Muscle layer of duodenum (tissue), 2 donors: ENCODE measurements at regions not wholly inside any gene's neighbourhood (a gene's known extent, or its start where the extent isn't known, plus 50 kb on each side); places are given as distances from the start of the nearest gene placed in this dataset.

Experiments used
- H3K27ac ChIP-seq: one replicate; pipeline ENCODE4 v1.7.0; 2013; ENCODE audit warnings: mild to moderate bottlenecking, low read length
- H3K27me3 ChIP-seq: one replicate; pipeline ENCODE4 v1.7.0; 2013; ENCODE audit warnings: low read depth, mild to moderate bottlenecking, control low read depth, low read length
- H3K36me3 ChIP-seq, 2 donors: one replicate each; pipeline ENCODE4 v1.7.0; 2013; ENCODE audit warnings: low read length in 2 of 2, control low read depth in 1 of 2, mild to moderate bottlenecking in 1 of 2; ENCODE audit not compliant: insufficient read depth in 2 of 2, control insufficient read depth in 1 of 2
- H3K4me1 ChIP-seq, 2 donors: one replicate each; pipeline ENCODE4 v1.7.0; 2013; ENCODE audit warnings: low read length in 2 of 2, mild to moderate bottlenecking in 2 of 2, control low read depth in 1 of 2, moderate library complexity in 1 of 2; ENCODE audit not compliant: insufficient read depth in 2 of 2, control insufficient read depth in 1 of 2
- H3K4me3 ChIP-seq, 2 donors: one replicate each; pipeline ENCODE4 v1.7.0; 2013; ENCODE audit warnings: low read length in 2 of 2, low read depth in 1 of 2, mild to moderate bottlenecking in 1 of 2
- H3K9me3 ChIP-seq, 2 donors: one replicate each; pipeline ENCODE4 v1.7.0; 2013; ENCODE audit warnings: low read length in 2 of 2, control low read depth in 1 of 2, mild to moderate bottlenecking in 1 of 2; ENCODE audit not compliant: control insufficient read depth in 1 of 2
- donor health status: healthy.

GRCh38 chr20:40942006-40942405, 86.6 kb upstream of the TOP1 start:
- Histone ChIP-seq H3K27ac (no peak overlapping the region), H3K4me3 (no peak overlapping the region), H3K9me3 (no peaks in the 10 kb centered on the region), H3K4me1 (no peaks in the 10 kb centered on the region), H3K36me3 (no peaks in the 10 kb centered on the region), H3K27me3 (no peaks in the 10 kb centered on the region)

GRCh38 chr20:40942775-40943174, 85.8 kb upstream of the TOP1 start:
- Histone ChIP-seq H3K9me3 (no peaks in the 10 kb centered on the region), H3K27ac (no peak overlapping the region), H3K4me3 (no peak overlapping the region)

GRCh38 chr20:40943591-40943990, 85.0 kb upstream of the TOP1 start:
- no peak overlapping the region for H3K4me3 ChIP-seq
- H3K9me3 ChIP-seq: no peaks in the 10 kb centered on the region
- no peaks in the 10 kb centered on the region for H3K36me3 ChIP-seq
- H3K27ac ChIP-seq: no peak overlapping the region
- H3K4me1 ChIP-seq: no peaks in the 10 kb centered on the region
- H3K27me3 ChIP-seq: no peaks in the 10 kb centered on the region

More at GRCh38 chr20:40942775-40943174, 85.8 kb upstream of the TOP1 start:
- no peaks in the 10 kb centered on the region for H3K27me3 ChIP-seq
- no peaks in the 10 kb centered on the region for H3K36me3 ChIP-seq
- no peaks in the 10 kb centered on the region for H3K4me1 ChIP-seq

GRCh38 chr20:40945189-40945588, 83.4 kb upstream of the TOP1 start:
- Histone ChIP-seq H3K36me3 (no peaks in the 10 kb centered on the region), H3K9me3 (no peaks in the 10 kb centered on the region), H3K27me3 (no peaks in the 10 kb centered on the region), H3K27ac (no peak overlapping the region), H3K4me1 (no peaks in the 10 kb centered on the region), H3K4me3 (no peak overlapping the region)

- H3K9me3 ChIP-seq: no peaks in the 10 kb centered on the region
- no peak overlapping the region for H3K4me3 ChIP-seq
- H3K27ac ChIP-seq: no peak overlapping the region
- no peaks in the 10 kb centered on the region for H3K36me3 ChIP-seq
- no peaks in the 10 kb centered on the region for H3K27me3 ChIP-seq
- H3K4me1 ChIP-seq: no peaks in the 10 kb centered on the region
These were observed 82.7 kb upstream of the TOP1 start for GRCh38 chr20:40945754-40946450.

- no peaks in the 10 kb centered on the region for H3K36me3 ChIP-seq
- H3K4me1 ChIP-seq: no peaks in the 10 kb centered on the region
- no peaks in the 10 kb centered on the region for H3K9me3 ChIP-seq
- no peaks in the 10 kb centered on the region for H3K27me3 ChIP-seq
- H3K27ac ChIP-seq: no peak overlapping the region
- no peak overlapping the region for H3K4me3 ChIP-seq
These were observed 82.2 kb upstream of the TOP1 start for GRCh38 chr20:40946451-40946850.

- Histone ChIP-seq H3K36me3 (no peaks in the 10 kb centered on the region), H3K27ac (no peak overlapping the region), H3K9me3 (no peaks in the 10 kb centered on the region), H3K4me1 (no peaks in the 10 kb centered on the region), H3K27me3 (peaks cover 5% of the 10 kb centered on the region), H3K4me3 (no peak overlapping the region)
These were observed 80.0 kb upstream of the TOP1 start for GRCh38 chr20:40948465-40949267.

GRCh38 chr20:40949346-40949745, 79.3 kb upstream of the TOP1 start:
- no peaks in the 10 kb centered on the region for H3K9me3 ChIP-seq
- no peak overlapping the region for H3K4me3 ChIP-seq
- H3K27me3 ChIP-seq: peaks cover 5% of the 10 kb centered on the region
- H3K27ac ChIP-seq: no peak overlapping the region
- H3K4me1 ChIP-seq: no peaks in the 10 kb centered on the region
- no peaks in the 10 kb centered on the region for H3K36me3 ChIP-seq

GRCh38 chr20:40952136-40952535, 76.5 kb upstream of the TOP1 start:
- H3K4me1 ChIP-seq: no peaks in the 10 kb centered on the region
- H3K36me3 ChIP-seq: no peaks in the 10 kb centered on the region
- H3K27me3 ChIP-seq: peaks cover 5% of the 10 kb centered on the region
- H3K9me3 ChIP-seq: no peaks in the 10 kb centered on the region
- no peak overlapping the region for H3K4me3 ChIP-seq
- no peak overlapping the region for H3K27ac ChIP-seq

- Histone ChIP-seq H3K27ac (no peak overlapping the region), H3K36me3 (no peaks in the 10 kb centered on the region), H3K4me1 (no peaks in the 10 kb centered on the region), H3K27me3 (peaks cover 5% of the 10 kb centered on the region), H3K4me3 (no peak overlapping the region), H3K9me3 (no peaks in the 10 kb centered on the region)
These were observed 75.2 kb upstream of the TOP1 start for GRCh38 chr20:40953416-40953815.

GRCh38 chr20:40953856-40954255, 74.8 kb upstream of the TOP1 start:
- no peak overlapping the region for H3K27ac ChIP-seq
- no peak overlapping the region for H3K4me3 ChIP-seq
- no peaks in the 10 kb centered on the region for H3K9me3 ChIP-seq
- H3K4me1 ChIP-seq: no peaks in the 10 kb centered on the region
- peaks cover 5% of the 10 kb centered on the region for H3K27me3 ChIP-seq
- H3K36me3 ChIP-seq: no peaks in the 10 kb centered on the region
